ENCODE measurements at regions not wholly inside any gene's neighbourhood (a gene's known extent, or its start where the extent isn't known, plus 50 kb on each side); places are given as distances from the start of the nearest gene placed in this dataset.

- DNase-seq (no peak), ATAC-seq (no peak), FAIRE-seq (no peak)
- 69 to 71% methylated on average over 4 of the region's 4 CpGs for WGBS, 2 donors
- Histone ChIP-seq H3K36me3 (no peaks in the 10 kb centered on the region), H3K27me3 (no peaks in the 10 kb centered on the region), H3K4me1 (no peaks in the 10 kb centered on the region), H3K9me3 (no peaks in the 10 kb centered on the region), H3K27ac (no peak overlapping the region), H3K4me3 (no peak overlapping the region)
- TF ChIP-seq, protein P1, sequence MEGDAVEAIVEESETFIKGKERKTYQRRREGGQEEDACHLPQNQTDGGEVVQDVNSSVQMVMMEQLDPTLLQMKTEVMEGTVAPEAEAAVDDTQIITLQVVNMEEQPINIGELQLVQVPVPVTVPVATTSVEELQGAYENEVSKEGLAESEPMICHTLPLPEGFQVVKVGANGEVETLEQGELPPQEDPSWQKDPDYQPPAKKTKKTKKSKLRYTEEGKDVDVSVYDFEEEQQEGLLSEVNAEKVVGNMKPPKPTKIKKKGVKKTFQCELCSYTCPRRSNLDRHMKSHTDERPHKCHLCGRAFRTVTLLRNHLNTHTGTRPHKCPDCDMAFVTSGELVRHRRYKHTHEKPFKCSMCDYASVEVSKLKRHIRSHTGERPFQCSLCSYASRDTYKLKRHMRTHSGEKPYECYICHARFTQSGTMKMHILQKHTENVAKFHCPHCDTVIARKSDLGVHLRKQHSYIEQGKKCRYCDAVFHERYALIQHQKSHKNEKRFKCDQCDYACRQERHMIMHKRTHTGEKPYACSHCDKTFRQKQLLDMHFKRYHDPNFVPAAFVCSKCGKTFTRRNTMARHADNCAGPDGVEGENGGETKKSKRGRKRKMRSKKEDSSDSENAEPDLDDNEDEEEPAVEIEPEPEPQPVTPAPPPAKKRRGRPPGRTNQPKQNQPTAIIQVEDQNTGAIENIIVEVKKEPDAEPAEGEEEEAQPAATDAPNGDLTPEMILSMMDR (IDR thresholded peaks at IDR 0.05), result no peak
- intact Hi-C loops (cut with DNase I), result no loop called here
Measured at GRCh38 chr13:89846926-89847585, 1500.4 kb upstream of the MIR17HG start.

GRCh38 chr13:89852570-89852969 lies 1494.9 kb upstream of the MIR17HG start:
- H3K27me3 ChIP-seq, result no peaks in the 10 kb centered on the region
- no peak overlapping the region for H3K4me3 ChIP-seq
- FAIRE-seq, result no peak
- no peak for ATAC-seq
- no peaks in the 10 kb centered on the region for H3K4me1 ChIP-seq
- intact Hi-C loops (cut with DNase I), result no loop called here
- TF ChIP-seq, protein P1 (IDR thresholded peaks at IDR 0.05), result no peak
- H3K36me3 ChIP-seq, result no peaks in the 10 kb centered on the region
- no peaks in the 10 kb centered on the region for H3K9me3 ChIP-seq
- DNase-seq, result no peak
- no peak overlapping the region for H3K27ac ChIP-seq

DNA sequence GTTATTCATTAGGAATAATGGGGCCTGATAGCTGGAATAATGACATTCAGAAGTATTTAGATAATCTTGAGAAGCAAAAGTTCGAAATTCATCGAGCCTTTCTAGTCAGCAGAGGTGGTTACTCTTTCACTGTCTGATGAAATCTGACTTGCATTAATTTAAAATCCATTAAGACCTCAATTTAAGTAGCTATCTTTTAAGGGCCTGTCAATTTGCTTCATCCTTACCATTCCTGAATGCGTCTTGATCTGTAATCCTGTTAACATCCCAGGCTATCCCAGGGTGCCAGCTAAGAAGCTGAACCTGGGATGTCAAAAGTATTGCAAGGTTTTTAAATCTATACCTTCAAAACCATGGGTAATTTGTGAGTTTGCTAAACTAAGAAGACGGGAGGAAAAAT lies 1491.0 kb upstream of the MIR17HG start:
- no peak overlapping the region for H3K27ac ChIP-seq
- intact Hi-C loops (cut with DNase I), result no loop called here
- no peaks in the 10 kb centered on the region for H3K27me3 ChIP-seq
- WGBS, 2 donors, result 58 to 62% methylated on average over 4 of the region's 4 CpGs
- TF ChIP-seq, protein P1 (IDR thresholded peaks at IDR 0.05), result no peak
- DNase-seq (no peak), ATAC-seq (no peak), FAIRE-seq (no peak)
- H3K9me3 ChIP-seq, result no peaks in the 10 kb centered on the region
- H3K4me1 ChIP-seq, result no peaks in the 10 kb centered on the region
- H3K4me3 ChIP-seq, result no peak overlapping the region
- H3K36me3 ChIP-seq, result no peaks in the 10 kb centered on the region

DNA sequence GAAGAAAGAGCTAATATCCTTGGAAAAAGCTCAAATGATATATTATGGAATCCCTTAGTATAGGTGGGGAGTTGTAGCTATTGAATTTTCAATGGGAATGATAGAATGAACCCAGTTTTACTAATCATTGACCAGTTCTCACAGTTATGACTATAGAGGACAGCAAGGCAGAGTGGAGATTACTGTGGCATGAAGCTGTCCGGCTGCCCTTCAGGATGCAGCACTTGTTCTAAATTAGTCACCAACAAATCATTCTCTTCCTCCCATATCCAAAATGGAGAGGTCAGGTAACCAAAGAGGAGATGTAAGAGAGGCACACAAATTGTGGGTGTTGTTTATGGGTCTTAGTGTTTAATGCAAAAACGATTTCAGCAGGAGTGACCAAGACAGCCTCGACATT lies 1490.0 kb upstream of the MIR17HG start:
- TF ChIP-seq, protein P1 (IDR thresholded peaks at IDR 0.05), result no peak
- WGBS, 2 donors, result 63 to 76% methylated on average over 3 of the region's 3 CpGs
- ATAC-seq, result no peak
- H3K36me3 ChIP-seq, result no peaks in the 10 kb centered on the region
- H3K4me3 ChIP-seq, result no peak overlapping the region
- no peaks in the 10 kb centered on the region for H3K9me3 ChIP-seq
- no peaks in the 10 kb centered on the region for H3K27me3 ChIP-seq
- no peaks in the 10 kb centered on the region for H3K4me1 ChIP-seq
- intact Hi-C loops (cut with DNase I), result no loop called here
- no peak overlapping the region for H3K27ac ChIP-seq
- no peak for DNase-seq
- FAIRE-seq, result no peak

GRCh38 chr13:89862011-89862690 lies 1485.3 kb upstream of the MIR17HG start:
- no peak for FAIRE-seq
- no peak overlapping the region for H3K4me3 ChIP-seq
- no peaks in the 10 kb centered on the region for H3K9me3 ChIP-seq
- no peak overlapping the region for H3K27ac ChIP-seq
- DNase-seq, result no peak
- H3K36me3 ChIP-seq, result no peaks in the 10 kb centered on the region
- H3K4me1 ChIP-seq, result no peaks in the 10 kb centered on the region
- TF ChIP-seq, protein P1 (IDR thresholded peaks at IDR 0.05), result no peak
- WGBS, 2 donors, result 80 to 87% methylated on average over 13 of the region's 13 CpGs
- intact Hi-C loops (cut with DNase I), result no loop called here
- no peaks in the 10 kb centered on the region for H3K27me3 ChIP-seq
- ATAC-seq, result no peak
